GM12891 (cell line): ENCODE measurements at regions not wholly inside any gene's neighbourhood (a gene's known extent, or its start where the extent isn't known, plus 50 kb on each side); places are given as distances from the start of the nearest gene placed in this dataset.

Experiments used
- DNase-seq: peaks from one replicate; pipeline ENCODE4 v3.0.0; 2011; ENCODE audit warnings: low spot score; ENCODE audit not compliant: insufficient read length
- FAIRE-seq: peaks from 2 replicates; lab custom pipeline; 2011; peaks lifted over from hg19 to GRCh38; lab: Jason Lieb, UNC
- PAX5 ChIP-seq: IDR thresholded peaks from 2 replicates; pipeline ENCODE4 v1.6.1; 2011; ENCODE audit warnings: low read length, moderate library complexity, mild to moderate bottlenecking; ENCODE audit not compliant: insufficient read depth, severe bottlenecking
- POLR2A ChIP-seq: IDR thresholded peaks from 2 replicates; pipeline ENCODE4 v1.6.1; 2011; ENCODE audit warnings: low read depth, low read length, control low read depth
- POLR2AphosphoS5 ChIP-seq: IDR thresholded peaks from 2 replicates; pipeline ENCODE4 v1.6.1; 2011; ENCODE audit warnings: low read depth, low read length, control low read depth
- POU2F2 ChIP-seq: IDR thresholded peaks from 2 replicates; pipeline ENCODE4 v1.6.1; 2011; ENCODE audit warnings: low read depth, mild to moderate bottlenecking, control low read depth, low read length, moderate library complexity
- SPI1 ChIP-seq: IDR thresholded peaks from 2 replicates; pipeline ENCODE4 v1.6.1; 2011; ENCODE audit warnings: low read depth, low read length, control low read depth
- TAF1 ChIP-seq: IDR thresholded peaks from 2 replicates; pipeline ENCODE4 v1.6.1; 2011; ENCODE audit warnings: low read depth, low read length, control low read depth

DNA sequence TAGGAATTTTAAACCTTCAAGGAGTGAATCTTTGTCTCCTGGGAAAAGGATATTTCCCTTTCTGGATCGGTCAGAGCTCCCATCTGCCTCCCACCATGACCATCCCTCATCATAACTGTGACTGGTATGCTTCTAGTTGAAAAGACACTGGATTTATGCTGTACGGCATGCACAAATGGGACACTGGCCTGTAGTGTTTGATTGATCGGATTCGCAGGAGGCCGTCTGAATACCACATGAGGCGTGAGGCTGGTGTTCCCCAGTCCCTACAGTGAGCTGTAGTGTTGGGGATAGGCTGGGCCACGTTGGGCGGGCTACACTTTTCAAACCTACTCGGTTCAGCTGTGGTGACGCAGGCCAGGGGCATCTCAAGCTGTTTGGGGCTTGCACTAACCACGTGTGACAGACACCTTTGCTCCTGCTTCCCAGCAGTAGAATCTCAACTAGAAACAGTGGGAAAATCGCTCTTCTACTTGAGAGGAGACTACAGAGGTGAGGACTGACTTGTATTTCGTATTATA lies 101.8 kb downstream of the MID1IP1 start:
- no peak for FAIRE-seq
- TF ChIP-seq POU2F2 = no peak
- TF ChIP-seq POLR2AphosphoS5 = no peak
- TF ChIP-seq TAF1 = no peak
- no peak for TF ChIP-seq PAX5
- TF ChIP-seq SPI1 = no peak
- TF ChIP-seq POLR2A = no peak
- DNase-seq = no peak

DNA sequence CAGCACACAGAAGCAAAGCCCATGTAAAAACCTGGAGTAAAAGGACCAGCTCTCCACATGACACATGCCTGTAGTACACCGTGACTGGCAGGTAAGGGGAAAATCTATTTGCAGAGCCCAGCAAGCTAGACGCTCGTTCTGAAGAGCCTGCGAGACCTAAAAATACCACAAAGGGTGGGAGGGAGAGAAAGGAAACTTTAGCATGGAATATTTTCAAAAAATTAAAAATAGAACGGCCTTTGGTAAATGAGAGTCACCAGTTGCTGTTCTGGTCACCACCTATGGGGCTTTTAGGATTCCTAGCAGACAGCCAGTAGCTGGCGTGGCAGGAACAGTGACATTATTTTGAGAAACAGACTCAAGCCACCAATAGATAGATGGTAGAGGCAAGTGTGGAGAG lies 115.5 kb downstream of the MID1IP1 start:
- TF ChIP-seq SPI1 = no peak
- TF ChIP-seq POLR2A = no peak
- TF ChIP-seq POU2F2 = no peak
- no peak for TF ChIP-seq TAF1
- TF ChIP-seq PAX5 = no peak
- TF ChIP-seq POLR2AphosphoS5 = no peak
- FAIRE-seq = no peak

DNA sequence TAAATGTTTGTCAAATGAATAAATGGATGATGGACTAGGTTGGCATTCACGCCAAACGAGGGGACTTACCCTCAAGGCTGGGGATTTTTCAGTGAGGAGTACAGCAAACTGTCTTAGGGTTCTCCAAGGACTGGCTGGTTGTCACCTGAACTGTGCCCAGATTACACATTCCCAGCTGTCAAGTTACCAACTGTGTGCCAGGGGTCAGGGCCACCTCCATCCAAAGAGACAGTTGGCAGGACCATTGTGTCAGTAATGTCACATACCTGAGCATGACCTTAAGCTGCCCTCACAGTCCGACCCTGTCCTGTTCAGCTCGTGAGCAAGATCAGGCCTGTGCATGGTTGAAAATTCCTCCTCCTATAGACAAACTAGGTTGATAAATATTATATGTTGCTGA lies 116.7 kb downstream of the MID1IP1 start:
- FAIRE-seq = peak; percentile 92
- TF ChIP-seq TAF1 (no peak), SPI1 (no peak), POLR2A (no peak)
- no peak for DNase-seq

More for the DNA sequence above, 115.5 kb downstream of the MID1IP1 start:
- no peak for DNase-seq

DNA sequence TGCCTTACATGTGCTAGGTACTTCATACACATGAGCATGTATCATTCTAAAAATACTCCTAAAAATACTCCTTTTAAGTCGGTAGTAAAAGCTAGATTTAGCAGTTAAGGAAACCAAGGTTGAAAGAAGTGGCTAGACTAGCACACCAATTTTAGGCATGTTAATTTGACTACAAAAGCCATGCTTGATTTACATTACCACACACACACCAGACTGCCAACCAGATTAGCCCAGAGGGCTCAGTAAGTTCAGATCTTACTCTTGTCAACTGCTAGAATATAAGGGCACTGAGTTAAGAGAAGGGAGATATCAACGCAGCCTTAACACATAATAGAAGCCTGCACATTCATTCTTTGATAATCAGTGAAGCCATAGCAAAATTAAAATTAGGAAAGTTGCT lies 117.9 kb downstream of the MID1IP1 start:
- FAIRE-seq = peak; percentile 57
- DNase-seq = no peak
- no peak for TF ChIP-seq TAF1
- TF ChIP-seq PAX5 = no peak
- TF ChIP-seq SPI1 = no peak
- TF ChIP-seq POLR2A = no peak

DNA sequence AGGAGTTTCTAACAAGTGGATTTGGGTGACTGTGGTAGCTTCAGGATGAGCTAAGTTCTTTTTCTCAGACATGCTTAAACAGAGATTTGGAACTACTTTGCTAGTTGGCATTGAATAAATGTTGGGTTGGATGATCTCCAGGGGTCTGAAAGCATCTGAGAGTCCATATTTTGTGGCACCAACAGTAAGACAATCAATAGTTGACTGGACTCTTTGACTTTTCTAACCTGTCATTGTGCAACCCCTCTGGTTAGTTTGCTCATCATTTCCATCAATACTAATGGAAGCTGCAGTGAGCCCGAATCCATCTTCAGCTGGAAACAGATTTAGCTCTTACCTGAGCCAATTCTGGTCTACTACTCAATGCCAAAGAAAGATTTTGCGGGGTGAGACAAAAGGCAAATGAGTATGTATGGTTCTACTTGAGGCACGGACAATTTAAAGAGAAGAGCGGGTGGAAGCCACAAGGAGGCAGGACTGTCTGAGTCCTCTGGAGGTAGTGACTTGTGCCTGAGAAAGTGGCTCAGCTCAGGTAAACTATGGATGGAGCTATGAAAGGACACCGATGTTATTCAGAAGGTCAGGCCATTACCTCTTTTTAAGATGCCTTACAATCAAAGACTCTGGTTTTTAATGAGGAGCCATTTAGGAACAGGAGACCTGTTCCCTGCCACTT lies 118.7 kb downstream of the MID1IP1 start:
- no peak for TF ChIP-seq POLR2A
- TF ChIP-seq POU2F2 = no peak
- no peak for TF ChIP-seq PAX5
- no peak for TF ChIP-seq TAF1
- TF ChIP-seq SPI1 = no peak
- TF ChIP-seq POLR2AphosphoS5 = no peak
- peak; percentile 78 for FAIRE-seq
- no peak for DNase-seq

DNA sequence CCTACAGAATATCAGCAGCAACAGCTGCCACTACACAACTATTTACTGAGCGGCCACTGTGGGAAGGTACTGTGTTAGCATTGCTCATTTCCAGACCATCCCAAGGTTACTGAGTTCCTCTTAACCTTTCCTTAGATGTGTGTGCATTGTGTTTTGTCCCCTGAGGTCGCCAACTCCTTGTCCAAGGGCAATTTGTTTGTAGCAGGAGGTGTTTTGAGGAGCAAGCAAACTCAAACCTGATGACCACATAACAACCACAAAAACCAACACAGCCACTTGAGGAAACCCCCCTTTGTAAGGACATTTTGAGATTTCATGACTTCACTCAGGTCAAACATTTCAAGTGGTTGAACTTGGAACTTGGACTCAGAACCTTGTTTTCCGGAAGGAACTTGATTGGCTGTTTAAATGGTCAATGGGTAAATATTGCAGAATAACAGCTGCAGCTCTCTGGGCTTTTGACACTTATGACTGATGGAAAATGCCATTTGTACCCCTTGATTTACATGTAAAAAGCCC lies 122.3 kb downstream of the MID1IP1 start:
- DNase-seq (no peak), FAIRE-seq (peak; percentile 82)
- TF ChIP-seq POLR2A (no peak), SPI1 (peak; percentile 51), POLR2AphosphoS5 (no peak), PAX5 (no peak), TAF1 (no peak), POU2F2 (no peak)

DNA sequence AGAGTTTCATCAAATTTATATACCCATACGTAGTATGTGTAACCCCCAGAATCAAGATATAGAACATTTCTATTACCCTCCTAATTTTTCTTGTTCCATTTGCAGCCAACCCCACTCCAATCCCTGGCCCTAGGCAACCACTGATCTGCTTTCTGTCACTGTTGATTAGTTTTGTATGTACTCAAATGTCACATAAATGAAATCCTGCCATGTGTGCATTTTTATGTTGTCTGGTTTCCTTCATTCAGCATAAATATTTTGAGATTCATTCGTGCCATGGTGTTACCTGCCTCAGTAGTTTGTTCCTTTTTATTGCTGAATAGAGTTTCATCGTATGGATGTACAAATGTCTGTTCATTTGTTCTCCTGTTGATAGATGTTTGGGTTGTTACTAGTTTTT lies 126.3 kb downstream of the MID1IP1 start:
- TF ChIP-seq POU2F2 (no peak), SPI1 (no peak), TAF1 (no peak), PAX5 (no peak), POLR2AphosphoS5 (no peak), POLR2A (no peak)
- no peak for FAIRE-seq
- DNase-seq = no peak

DNA sequence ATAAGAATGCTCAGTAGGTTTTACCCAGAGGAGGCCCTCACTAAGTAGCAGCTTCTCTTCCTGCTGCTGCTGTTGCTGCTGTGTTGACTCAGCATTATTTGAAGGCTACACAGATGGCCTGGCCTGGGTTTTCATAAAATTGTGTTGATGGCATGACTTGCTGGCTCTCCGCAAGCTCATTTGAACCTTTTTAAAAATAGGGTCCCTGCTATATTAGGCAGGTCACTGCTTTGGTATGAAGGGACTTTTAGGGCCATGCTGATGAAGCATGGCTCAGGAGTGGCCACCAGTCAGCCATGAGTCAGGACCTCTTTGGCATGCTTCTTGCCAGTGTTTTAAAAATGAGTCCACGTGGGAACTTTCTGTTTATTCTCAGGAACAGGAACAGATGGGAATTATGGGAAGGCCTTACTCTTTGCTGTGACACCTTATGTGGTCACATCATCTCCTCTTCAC lies 128.7 kb downstream of the MID1IP1 start:
- peak; percentile 82 for FAIRE-seq
- DNase-seq = no peak

DNA sequence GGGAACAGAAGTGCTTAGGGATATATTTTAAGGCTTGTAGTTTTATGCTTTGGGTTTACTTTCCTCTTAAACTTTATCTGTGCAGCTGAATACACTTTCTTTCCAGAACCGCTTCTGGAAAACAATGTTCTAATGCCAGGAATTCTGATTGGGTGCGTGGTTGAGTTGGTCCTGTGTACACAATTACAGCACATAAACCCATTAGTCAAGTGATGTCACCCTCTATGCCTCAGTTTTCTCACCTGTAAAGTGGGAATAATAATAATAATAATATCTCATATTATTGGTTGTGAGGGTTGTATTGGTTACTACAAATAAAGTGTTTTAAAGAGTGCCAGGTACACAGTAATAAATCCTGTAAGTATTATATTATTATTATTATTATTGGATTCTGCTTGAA lies 129.2 kb downstream of the MID1IP1 start:
- FAIRE-seq (no peak), DNase-seq (no peak)
- no peak for TF ChIP-seq SPI1

More for the DNA sequence above, 128.7 kb downstream of the MID1IP1 start:
- TF ChIP-seq TAF1 (no peak), POLR2A (no peak), POLR2AphosphoS5 (no peak), POU2F2 (no peak), SPI1 (no peak), PAX5 (no peak)

DNA sequence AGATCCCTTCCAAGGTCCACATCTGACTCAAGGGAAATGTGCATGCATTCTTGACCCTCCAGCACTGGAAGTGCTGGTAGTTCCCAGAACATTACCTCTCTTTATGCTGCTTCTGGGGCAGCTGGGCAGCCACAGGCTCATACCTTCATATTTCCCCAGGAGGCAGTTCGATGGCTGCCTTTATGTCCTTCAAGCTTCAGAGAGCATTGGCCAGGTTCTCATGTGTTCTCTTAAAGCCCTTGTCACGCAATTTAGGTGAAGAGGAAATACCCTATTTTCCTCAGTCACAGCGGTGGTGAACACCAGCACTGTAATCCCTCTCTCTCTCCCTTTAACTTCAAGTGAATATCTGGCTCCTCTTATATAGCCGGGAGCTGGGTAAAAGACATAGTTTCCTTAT lies 134.3 kb downstream of the MID1IP1 start:
- TF ChIP-seq PAX5 (no peak), POU2F2 (no peak), POLR2AphosphoS5 (no peak), POLR2A (no peak), TAF1 (no peak), SPI1 (no peak)
- FAIRE-seq (peak; percentile 81), DNase-seq (no peak)
